Panc1 (cell line): ENCODE measurements at regions not wholly inside any gene's neighbourhood (a gene's known extent, or its start where the extent isn't known, plus 50 kb on each side); places are given as distances from the start of the nearest gene placed in this dataset.

Experiments
- ATAC-seq: fragments of 200-7000 bp; cut with Tn5 transposase; 2 replicates; pipeline ENCODE4 v1.9.1; 2020; ENCODE audit warnings: mild to moderate bottlenecking, moderate library complexity
- BruUV-seq: library from RNA; stranded (reverse); fragments of 400-500 nt; replicated peaks from 2 replicates; lab custom pipeline; 2021; lab: Mats Ljungman, UMichigan
- CTCF ChIA-PET: fragments of 300-600 bp; sonication (Branson Sonifier 250); formaldehyde crosslinking; loops from one replicate; lab custom pipeline; 2022; ENCODE audit warnings: antibody characterized with exemption; lab: Charles Lee
- POLR2A ChIA-PET: fragments of 300-600 bp; sonication (Branson Sonifier 250); formaldehyde crosslinking; loops from one replicate; lab custom pipeline; 2022; ENCODE audit warnings: antibody characterized with exemption; lab: Charles Lee
- DNase-seq: peaks from one replicate; pipeline ENCODE4 v3.0.0-alpha.2; 2010; ENCODE audit warnings: low read depth, low spot score
- H3K27ac ChIP-seq: 2 replicates; pipeline ENCODE4 v1.5.1; 2011; ENCODE audit warnings: mild to moderate bottlenecking, low read length, inconsistent platforms
- H3K27me3 ChIP-seq: fragments of 200-500 bp; sonication (Bioruptor generic); 2 replicates; pipeline ENCODE4 v1.6.0; 2014; ENCODE audit warnings: low read length, inconsistent platforms; ENCODE audit not compliant: control insufficient read depth, insufficient read depth
- H3K36me3 ChIP-seq: fragments of 200-500 bp; sonication (Bioruptor generic); 2 replicates; pipeline ENCODE4 v1.5.1; 2014; ENCODE audit warnings: inconsistent platforms, mild to moderate bottlenecking, low read length, moderate library complexity; ENCODE audit not compliant: control insufficient read depth, insufficient read depth
- H3K4me1 ChIP-seq: 2 replicates; pipeline ENCODE4 v1.5.1; 2011; ENCODE audit warnings: inconsistent platforms, mild to moderate bottlenecking, low read length, moderate library complexity; ENCODE audit not compliant: control insufficient read depth, insufficient read depth
- H3K4me3 ChIP-seq, 2 experiments: 2 replicates each; pipeline ENCODE4 v1.5.1; 2011 to 2012; ENCODE audit warnings: low read depth in 2 of 2, low read length in 2 of 2, mild to moderate bottlenecking in 2 of 2, inconsistent platforms in 1 of 2, moderate library complexity in 1 of 2
- H3K9me3 ChIP-seq: fragments of 200-500 bp; sonication (Bioruptor generic); 2 replicates; pipeline ENCODE4 v1.5.1; 2014; ENCODE audit warnings: low read depth, mild to moderate bottlenecking, inconsistent platforms, low read length, moderate library complexity; ENCODE audit not compliant: control insufficient read depth, insufficient read depth
- CTCF ChIP-seq: fragments of 450-650 bp; IDR thresholded peaks from 2 replicates; pipeline ENCODE4 v1.5.1; 2017; ENCODE audit warnings: mild to moderate bottlenecking
- POLR2AphosphoS5 ChIP-seq: IDR thresholded peaks from 2 replicates; pipeline ENCODE4 v1.6.1; 2012; ENCODE audit warnings: mild to moderate bottlenecking, low read depth, low read length, moderate library complexity
- REST ChIP-seq, 2 experiments: IDR thresholded peaks; 2 replicates each; pipeline ENCODE4 v1.6.1; 2011 to 2012; ENCODE audit warnings: low read depth in 2 of 2, control low read depth in 1 of 2, low read length in 1 of 2, mild to moderate bottlenecking in 1 of 2, moderate library complexity in 1 of 2; ENCODE audit not compliant: insufficient read depth in 1 of 2
- SIN3A ChIP-seq: IDR thresholded peaks from 2 replicates; pipeline ENCODE4 v1.6.1; 2012; ENCODE audit warnings: low read depth, mild to moderate bottlenecking, low read length, moderate library complexity, borderline replicate concordance; ENCODE audit not compliant: insufficient read depth
- TCF7L2 ChIP-seq: IDR thresholded peaks from 2 replicates; pipeline ENCODE4 v1.6.1; 2011; ENCODE audit warnings: mild to moderate bottlenecking, low read depth, low read length, inconsistent platforms
- in situ Hi-C: cut with HindIII; loops from 2 replicates; pipeline ENCODE4 v1.10.0; 2016; ENCODE audit warnings: low sequenced_read_pairs, low pct_unique_long_range_greater_than_20kb
- intact Hi-C: fragments of 100-400 bp; cut with micrococcal nuclease; formaldehyde crosslinking; loops from one replicate; pipeline ENCODE4 v1.10.0; 2022; ENCODE audit not compliant: unreplicated experiment

- peaks cover 3% of the 10 kb centered on the region; the same call in 1 of the 2 replicates for H3K4me1 ChIP-seq
- CTCF ChIA-PET: no interaction called here
- in situ Hi-C loops: no loop called here
- H3K27me3 ChIP-seq: peaks cover 3% of the 10 kb centered on the region; the same call in 1 of the 2 replicates
- no peak overlapping the region for H3K27ac ChIP-seq
- POLR2A ChIA-PET: no interaction called here
- TF ChIP-seq TCF7L2 (no peak), REST (IDR thresholded peaks at IDR 0.05; ENCODE audit: insufficient read depth in 1 of 2, low read depth in 2 of 2, low read length in 1 of 2) (no peak), POLR2AphosphoS5 (no peak), CTCF (no peak), SIN3A (no peak)
- BruUV-seq: no TSS peak
- DNase-seq (no peak), ATAC-seq (peak; percentile 34; the same call in 1 of the 2 replicates)
- peak overlapping the region in 1 of 2 experiments; percentile 6; a peak in 1 of 4 replicates for H3K4me3 ChIP-seq
- H3K36me3 ChIP-seq: no peaks in the 10 kb centered on the region
- intact Hi-C loops: no loop called here
- no peaks in the 10 kb centered on the region for H3K9me3 ChIP-seq
These were observed 253.5 kb downstream of the DCDC2C start for GRCh38 chr2:3956892-3957291.

GRCh38 chr2:3958465-3958864 lies 255.1 kb downstream of the DCDC2C start:
- no peak overlapping the region for H3K27ac ChIP-seq
- H3K4me3 ChIP-seq: no peak overlapping the region
- H3K27me3 ChIP-seq: peaks cover 3% of the 10 kb centered on the region; the same call in 1 of the 2 replicates
- POLR2A ChIA-PET: no interaction called here
- no peaks in the 10 kb centered on the region for H3K36me3 ChIP-seq
- H3K4me1 ChIP-seq: peaks cover 3% of the 10 kb centered on the region; the same call in 1 of the 2 replicates
- ATAC-seq: no peak
- intact Hi-C loops: no loop called here
- no TSS peak for BruUV-seq
- no peaks in the 10 kb centered on the region for H3K9me3 ChIP-seq
- CTCF ChIA-PET: no interaction called here
- in situ Hi-C loops: no loop called here
- TF ChIP-seq REST (IDR thresholded peaks at IDR 0.05; ENCODE audit: insufficient read depth in 1 of 2, low read depth in 2 of 2, low read length in 1 of 2) (no peak), POLR2AphosphoS5 (no peak), TCF7L2 (no peak), SIN3A (no peak), CTCF (no peak)
- DNase-seq: no peak
